Middle frontal gyrus (tissue), 1 donor: ENCODE measurements at regions not wholly inside any gene's neighbourhood (a gene's known extent, or its start where the extent isn't known, plus 50 kb on each side); places are given as distances from the start of the nearest gene placed in this dataset.
"Not testable (repeated sequence)": the region's sequence is repeated elsewhere in the genome, so short reads cannot be mapped to it uniquely, and the experiment has no call there.

ENCODE experiments used
- DNase-seq: peaks from one replicate; pipeline ENCODE4 v3.0.0-alpha.2; 2015; ENCODE audit warnings: low spot score; ENCODE audit errors: extremely low spot score

GRCh38 chr12:127145929-127146789 is 1120.8 kb upstream of the TMEM132C start:
- DNase-seq: peak; percentile 59

DNA sequence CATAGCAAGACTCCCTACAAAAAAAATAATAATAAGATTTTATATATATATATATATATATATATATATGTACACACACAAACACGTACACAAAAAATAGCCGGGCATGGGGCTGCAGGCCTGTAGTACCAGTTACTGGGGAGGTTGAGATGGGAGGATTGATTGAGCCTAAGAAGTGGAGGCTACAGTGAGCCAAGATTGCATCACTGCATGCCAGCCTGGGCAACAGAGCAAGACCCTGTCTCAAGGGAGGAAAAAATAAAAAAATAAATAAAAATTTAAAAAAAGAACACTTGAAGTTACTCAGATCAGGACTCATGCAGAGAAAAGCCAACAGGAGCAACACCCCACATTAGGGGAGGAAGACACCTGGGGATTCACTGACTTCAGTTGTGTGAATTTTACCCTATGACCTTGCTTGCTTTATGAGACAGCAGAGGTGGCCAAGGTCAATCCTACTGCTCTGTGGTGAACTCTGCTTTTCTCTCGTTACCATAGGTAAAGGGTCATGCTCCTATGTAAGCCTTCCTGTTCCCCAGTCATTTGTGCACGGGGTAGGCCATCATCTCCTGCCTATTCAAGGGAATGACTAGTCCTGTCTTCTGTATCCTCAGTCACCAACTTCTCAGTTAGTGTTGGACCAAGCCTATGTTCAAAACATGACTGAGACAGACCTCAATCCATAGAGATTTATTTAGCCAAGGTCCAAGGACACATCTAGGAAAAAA is 1119.8 kb upstream of the TMEM132C start:
- DNase-seq: no peak

GRCh38 chr12:127147724-127148123 is 1119.2 kb upstream of the TMEM132C start:
- no peak for DNase-seq

DNA sequence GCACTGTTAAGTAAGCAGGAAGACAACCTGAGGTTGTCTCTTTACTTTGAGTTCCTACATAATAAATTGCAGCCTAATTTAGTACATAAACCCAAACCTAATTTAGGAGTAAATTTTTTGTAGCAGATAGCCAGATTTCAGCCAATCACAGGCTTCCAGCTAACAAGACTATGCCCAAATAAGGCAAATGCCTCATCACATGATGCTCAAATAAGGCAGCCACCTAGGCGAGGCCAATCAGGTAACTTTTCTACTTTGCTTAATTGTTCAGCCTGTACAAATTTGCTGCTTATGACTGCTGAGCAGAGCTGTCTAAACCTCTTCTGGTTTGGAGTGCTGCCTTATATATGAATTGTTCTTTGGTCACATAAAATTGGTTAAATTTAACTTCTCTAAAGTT is 1118.7 kb upstream of the TMEM132C start:
- no peak for DNase-seq

DNA sequence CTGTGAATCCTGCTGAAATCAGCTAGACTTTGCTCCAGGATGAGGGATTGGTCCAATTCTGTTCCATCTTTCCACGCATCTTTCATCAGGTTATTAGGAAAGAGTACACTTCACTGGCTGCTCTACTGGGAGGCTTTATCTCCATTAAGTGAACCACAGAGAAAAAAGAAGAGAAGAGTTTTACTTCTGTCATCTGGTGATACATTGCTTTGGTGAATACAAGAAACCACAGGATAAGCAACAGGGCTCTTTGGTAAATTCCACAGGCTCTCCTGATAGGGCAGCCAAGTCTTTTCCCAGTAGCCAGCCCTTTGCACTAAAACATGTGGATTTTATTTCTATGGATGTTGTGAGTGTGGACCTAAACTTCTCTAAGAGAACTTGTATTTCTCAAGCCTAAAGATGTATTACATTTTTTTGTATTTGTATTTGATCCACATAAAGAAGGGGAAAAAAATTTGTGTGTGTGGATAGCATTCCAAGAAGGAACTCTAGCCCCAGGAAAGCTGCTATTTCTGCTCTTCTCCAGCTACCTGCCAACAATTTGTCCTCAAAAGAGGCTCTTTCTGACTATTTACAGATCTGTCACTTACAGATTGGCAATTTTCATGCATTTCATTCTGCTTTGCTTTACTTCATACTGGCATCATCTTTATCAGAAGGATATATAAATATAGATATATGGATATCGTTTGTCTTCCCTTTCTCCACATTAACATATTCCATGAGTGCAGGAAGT is 1117.6 kb upstream of the TMEM132C start:
- no peak for DNase-seq

- no peak for DNase-seq
These were observed 1116.9 kb upstream of the TMEM132C start for GRCh38 chr12:127150028-127150427.

DNA sequence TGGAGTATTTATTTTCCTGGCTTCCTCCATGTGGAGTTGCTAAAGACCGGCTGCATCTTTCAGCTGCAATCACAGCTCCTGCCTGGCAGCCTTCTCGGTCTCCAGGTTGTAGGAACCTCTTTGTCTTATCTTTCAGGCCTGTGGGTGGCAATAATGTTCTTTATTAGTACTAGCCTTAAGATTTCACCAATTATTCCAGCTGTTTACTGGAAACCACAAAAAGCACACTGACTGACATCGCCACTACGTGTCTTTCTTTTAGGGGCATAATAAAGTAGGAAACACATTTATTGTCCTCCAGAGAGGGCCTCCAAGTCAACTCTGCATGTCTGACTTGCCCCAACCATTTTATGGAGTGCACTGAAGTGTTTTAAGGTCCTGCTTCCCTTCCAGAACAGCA is 1116.5 kb upstream of the TMEM132C start:
- no peak for DNase-seq

- DNase-seq: no peak
These were observed 1116.0 kb upstream of the TMEM132C start for GRCh38 chr12:127150956-127151355.

DNA sequence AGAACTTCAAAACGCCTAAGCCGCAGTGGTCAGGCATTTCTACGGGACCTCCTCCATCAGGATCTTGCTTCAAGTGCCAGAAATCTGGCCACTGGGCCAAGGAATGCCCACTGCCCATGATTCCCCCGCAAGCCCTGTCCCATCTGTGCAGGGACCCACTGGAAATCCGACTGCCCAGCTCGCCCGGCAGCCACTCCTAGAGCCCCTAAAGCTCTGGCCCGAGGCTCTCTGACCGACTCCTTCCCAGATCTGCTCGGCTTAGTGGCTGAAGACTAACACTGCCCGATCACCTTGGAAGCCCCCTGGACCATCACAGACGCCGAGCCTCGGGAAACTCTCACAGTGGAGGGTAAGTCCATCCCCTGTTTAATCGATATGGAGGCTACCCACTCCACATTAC is 1113.0 kb upstream of the TMEM132C start:
- no peak for DNase-seq

- not testable (repeated sequence) for DNase-seq
These were observed 1112.1 kb upstream of the TMEM132C start for GRCh38 chr12:127154830-127155229.

GRCh38 chr12:127155935-127156619 is 1110.9 kb upstream of the TMEM132C start:
- DNase-seq: not testable (repeated sequence)

GRCh38 chr12:127157501-127158366 is 1109.2 kb upstream of the TMEM132C start:
- DNase-seq: not testable (repeated sequence)

GRCh38 chr12:127158385-127159061 is 1108.4 kb upstream of the TMEM132C start:
- DNase-seq: no peak

DNA sequence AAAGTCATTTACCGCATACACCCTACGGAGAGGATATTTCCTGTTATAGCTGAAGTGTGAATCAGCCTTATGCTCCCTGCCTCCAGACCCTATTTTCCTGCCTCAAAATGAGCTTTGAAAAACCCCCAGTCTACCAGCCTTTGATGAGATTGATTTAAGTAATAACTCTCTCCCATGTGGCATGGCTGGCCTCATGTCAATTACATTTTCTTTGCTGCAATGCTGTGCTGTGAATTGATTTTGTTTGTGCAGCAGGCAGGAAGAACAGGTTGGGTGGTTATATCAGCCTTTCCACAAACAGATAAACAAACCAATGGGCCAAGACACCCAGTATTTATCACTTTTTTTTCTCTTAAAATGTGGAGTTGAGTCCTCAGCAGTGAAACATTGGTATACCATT is 1105.5 kb upstream of the TMEM132C start:
- no peak for DNase-seq

- no peak for DNase-seq
These were observed 1104.7 kb upstream of the TMEM132C start for GRCh38 chr12:127162307-127162706.

GRCh38 chr12:127162902-127163301 is 1104.1 kb upstream of the TMEM132C start:
- DNase-seq: no peak

- DNase-seq: peak; percentile 46
These were observed 1101.2 kb upstream of the TMEM132C start for GRCh38 chr12:127165567-127166392.

DNA sequence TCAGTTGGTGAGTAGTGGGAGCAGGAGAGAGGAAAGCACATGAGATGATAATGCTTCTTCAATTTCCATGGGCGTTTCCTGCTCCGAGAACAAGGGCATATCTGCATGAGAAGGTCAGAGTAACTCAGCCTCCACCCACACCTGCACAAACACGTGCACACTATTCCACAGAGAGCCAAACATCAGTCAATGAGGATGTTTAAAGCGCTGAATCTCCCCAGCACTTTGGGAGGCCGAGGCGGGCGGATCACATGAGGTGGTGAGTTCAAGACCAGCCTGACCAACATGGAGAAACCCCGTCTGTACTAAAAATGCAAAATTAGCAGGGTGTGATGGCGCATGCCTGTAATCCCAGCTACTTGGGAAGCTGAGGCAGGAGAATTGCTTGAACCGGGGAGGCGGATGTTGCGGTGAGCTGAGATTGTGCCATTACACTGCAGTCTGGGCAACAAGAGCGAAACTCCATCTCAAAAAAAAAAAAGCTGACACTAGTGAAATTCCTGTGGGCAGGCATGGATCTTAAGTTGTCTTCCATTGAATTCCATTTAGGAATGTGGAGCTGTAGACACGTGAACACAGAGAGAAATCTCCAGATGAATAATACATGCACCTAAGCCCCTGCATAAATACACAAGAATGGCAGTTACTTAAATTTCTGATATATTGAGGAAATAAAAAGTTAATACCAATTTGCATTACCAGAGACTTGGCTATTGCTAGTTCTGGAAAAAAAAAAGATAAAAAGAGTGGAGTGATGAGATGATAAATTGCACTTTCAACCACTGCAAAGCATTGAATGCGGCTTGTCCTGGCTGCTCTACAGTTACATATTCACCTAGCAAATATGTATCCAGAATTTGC is 1097.4 kb upstream of the TMEM132C start:
- no peak for DNase-seq
